ENCODE measurements at regions not wholly inside any gene's neighbourhood (a gene's known extent, or its start where the extent isn't known, plus 50 kb on each side); places are given as distances from the start of the nearest gene placed in this dataset.
"Not testable (repeated sequence)": the region's sequence is repeated elsewhere in the genome, so short reads cannot be mapped to it uniquely, and the experiment has no call there.

GRCh38 chr9:78106586-78106985, 75.0 kb upstream of the GNAQ start:
- not testable (repeated sequence) for TF ChIP-seq CTCF (IDR thresholded peaks at IDR 0.05); EP300 (IDR thresholded peaks at IDR 0.05); POLR2A (IDR thresholded peaks at IDR 0.05; ENCODE audit: low read depth); POLR2AphosphoS5 (IDR thresholded peaks at IDR 0.05)
